Peyer's patch (tissue), 4 donors: ENCODE measurements at regions not wholly inside any gene's neighbourhood (a gene's known extent, or its start where the extent isn't known, plus 50 kb on each side); places are given as distances from the start of the nearest gene placed in this dataset.

ENCODE experiments used
- DNase-seq, 3 donors: peaks; one replicate each; pipeline ENCODE4 v3.0.0-alpha.2; 2017 to 2019
- H3K27ac ChIP-seq, 4 donors: fragments of 200-600 bp; sonication (generic); one replicate each; pipeline ENCODE4 v1.5.1; 2016 to 2019
- H3K27me3 ChIP-seq, 2 donors: fragments of 200-600 bp; sonication (generic); one replicate each; pipeline ENCODE4 v1.5.1; 2019
- H3K36me3 ChIP-seq, 3 donors: fragments of 200-600 bp; sonication (generic); one replicate each; pipeline ENCODE4 v1.5.1; 2016 to 2019
- H3K4me1 ChIP-seq, 4 donors: fragments of 200-600 bp; sonication (generic); one replicate each; pipeline ENCODE4 v1.5.1; 2016 to 2019
- H3K4me3 ChIP-seq, 4 donors: fragments of 200-600 bp; sonication (generic); 1 replicate in 3 of 4; 2 replicates in 1 of 4; pipeline ENCODE4 v1.5.1; 2016 to 2019; ENCODE audit warnings: mild to moderate bottlenecking in 1 of 4
- H3K9me3 ChIP-seq, 4 donors: fragments of 200-600 bp; sonication (generic); one replicate each; pipeline ENCODE4 v1.5.1; 2016 to 2019; ENCODE audit warnings: mild to moderate bottlenecking in 1 of 4
- CTCF ChIP-seq, 6 experiments: fragments of 450-650 bp in 4 of 6; fragments of 200-600 bp in 2 of 6; sonication (generic) in 1 of 6; IDR thresholded peaks; one replicate each; pipeline ENCODE4 v1.5.1; 2017 to 2019; ENCODE audit warnings: antibody characterized with exemption in 6 of 6, mild to moderate bottlenecking in 3 of 6, moderate library complexity in 1 of 6
- POLR2A ChIP-seq, 2 donors: fragments of 450-650 bp; IDR thresholded peaks; one replicate each; pipeline ENCODE4 v1.5.1; 2017; ENCODE audit warnings: antibody characterized with exemption in 2 of 2, mild to moderate bottlenecking in 2 of 2, moderate library complexity in 2 of 2

GRCh38 chr3:151568184-151568583 is 107.3 kb upstream of the IGSF10 start:
- H3K9me3 ChIP-seq = no peaks in the 10 kb centered on the region
- H3K27ac ChIP-seq = no peak overlapping the region
- DNase-seq = no peak

GRCh38 chr3:151567477-151567876 is 106.6 kb upstream of the IGSF10 start:
- DNase-seq = no peak
- H3K27ac ChIP-seq = no peak overlapping the region
- H3K4me1 ChIP-seq = no peaks in the 10 kb centered on the region
- H3K9me3 ChIP-seq = no peaks in the 10 kb centered on the region
- no peak overlapping the region for H3K4me3 ChIP-seq
- no peaks in the 10 kb centered on the region for H3K36me3 ChIP-seq
- TF ChIP-seq POLR2A (IDR thresholded peaks at IDR 0.05) = no peak
- no peak for TF ChIP-seq CTCF (IDR thresholded peaks at IDR 0.05)
- H3K27me3 ChIP-seq = no peaks in the 10 kb centered on the region

More at GRCh38 chr3:151568184-151568583, 107.3 kb upstream of the IGSF10 start:
- Histone ChIP-seq H3K4me3 (no peak overlapping the region), H3K4me1 (no peaks in the 10 kb centered on the region), H3K27me3 (no peaks in the 10 kb centered on the region), H3K36me3 (no peaks in the 10 kb centered on the region)
- TF ChIP-seq POLR2A (IDR thresholded peaks at IDR 0.05) (no peak), CTCF (IDR thresholded peaks at IDR 0.05) (no peak)

DNA sequence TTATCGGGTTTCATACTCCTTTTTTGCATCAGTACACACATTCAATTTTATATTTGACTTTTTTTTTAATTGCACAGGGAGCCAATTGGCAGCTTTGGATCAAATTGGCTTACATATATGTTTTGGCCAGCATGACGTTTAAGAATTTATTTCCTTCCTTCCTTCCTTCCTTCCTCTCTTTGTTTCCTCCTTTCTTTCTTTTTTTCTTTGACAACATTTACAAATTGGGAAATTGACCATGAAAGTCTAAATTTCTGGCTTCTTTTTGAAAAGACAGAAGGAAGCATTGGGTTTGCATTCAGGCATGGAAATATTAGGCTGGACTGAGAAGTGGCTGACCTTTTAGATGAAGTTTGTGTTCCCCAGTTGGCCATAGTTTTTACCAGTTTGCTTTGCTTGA is 103.4 kb upstream of the IGSF10 start:
- Histone ChIP-seq H3K4me3 (no peak overlapping the region), H3K27me3 (no peaks in the 10 kb centered on the region), H3K27ac (no peak overlapping the region), H3K36me3 (no peaks in the 10 kb centered on the region), H3K9me3 (no peaks in the 10 kb centered on the region), H3K4me1 (no peaks in the 10 kb centered on the region)
- TF ChIP-seq POLR2A (IDR thresholded peaks at IDR 0.05) = no peak
- DNase-seq = no peak

GRCh38 chr3:151563305-151563704 is 102.4 kb upstream of the IGSF10 start:
- H3K9me3 ChIP-seq = no peaks in the 10 kb centered on the region
- TF ChIP-seq POLR2A (IDR thresholded peaks at IDR 0.05) (no peak), CTCF (IDR thresholded peaks at IDR 0.05) (no peak)
- H3K27ac ChIP-seq = no peak overlapping the region

DNA sequence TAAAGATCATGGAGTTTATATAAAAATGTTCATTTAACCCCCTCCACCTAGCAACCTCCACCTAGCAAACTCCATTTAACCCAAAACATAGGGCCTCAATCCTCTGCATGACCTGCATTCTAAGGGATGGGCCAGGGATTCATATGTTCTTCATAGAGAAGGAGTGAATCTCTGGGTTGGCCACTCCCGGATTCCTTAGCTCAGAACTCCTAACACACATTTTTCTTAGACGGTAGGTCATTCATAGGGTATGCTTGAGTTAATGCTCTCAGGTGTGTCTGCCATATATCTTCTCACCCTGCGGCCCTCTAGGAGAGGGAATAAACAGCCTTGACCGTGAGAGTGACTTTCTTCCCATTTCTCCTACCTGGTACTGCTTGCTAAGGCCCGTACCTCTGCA is 102.0 kb upstream of the IGSF10 start:
- Histone ChIP-seq H3K27ac (no peak overlapping the region), H3K36me3 (no peaks in the 10 kb centered on the region)
- TF ChIP-seq CTCF (IDR thresholded peaks at IDR 0.05) (no peak), POLR2A (IDR thresholded peaks at IDR 0.05) (no peak)

More at GRCh38 chr3:151563305-151563704, 102.4 kb upstream of the IGSF10 start:
- Histone ChIP-seq H3K4me3 (no peak overlapping the region), H3K27me3 (no peaks in the 10 kb centered on the region), H3K36me3 (no peaks in the 10 kb centered on the region), H3K4me1 (no peaks in the 10 kb centered on the region)
- DNase-seq = no peak

DNA sequence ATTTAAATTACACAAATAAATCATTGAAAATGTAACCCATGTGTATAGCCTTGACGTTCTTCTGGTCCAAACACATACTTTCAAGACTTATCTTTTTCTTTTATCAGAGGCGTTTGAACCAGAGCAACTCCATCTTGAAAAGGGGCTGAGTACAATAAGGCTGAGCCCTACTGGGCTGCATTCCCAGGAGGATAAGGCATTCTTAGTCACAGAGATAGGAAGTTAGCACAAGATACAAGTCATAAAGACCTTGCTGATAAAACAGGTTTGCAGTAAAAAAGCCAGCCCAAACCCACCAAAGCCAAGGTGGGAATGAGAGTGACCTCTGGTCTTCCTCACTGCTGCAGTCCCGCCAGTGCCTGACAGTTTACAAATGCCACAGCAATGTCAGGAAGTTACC is 101.0 kb upstream of the IGSF10 start:
- Histone ChIP-seq H3K4me1 (no peaks in the 10 kb centered on the region), H3K27me3 (no peaks in the 10 kb centered on the region), H3K36me3 (no peaks in the 10 kb centered on the region), H3K9me3 (no peaks in the 10 kb centered on the region), H3K4me3 (no peak overlapping the region), H3K27ac (no peak overlapping the region)
- DNase-seq = no peak
- TF ChIP-seq CTCF (IDR thresholded peaks at IDR 0.05) (no peak), POLR2A (IDR thresholded peaks at IDR 0.05) (no peak)

More for the DNA sequence above, 102.0 kb upstream of the IGSF10 start:
- no peaks in the 10 kb centered on the region for H3K9me3 ChIP-seq
- no peaks in the 10 kb centered on the region for H3K4me1 ChIP-seq
- no peak for DNase-seq
- no peaks in the 10 kb centered on the region for H3K27me3 ChIP-seq
- H3K4me3 ChIP-seq = no peak overlapping the region
